Stimulated activated CD4-positive, alpha-beta T cell treated with anti-CD3 and anti-CD28 coated beads, Interleukin-15, amount 100 ng/mL, for 48 hours (primary cell): ENCODE measurements at regions not wholly inside any gene's neighbourhood (a gene's known extent, or its start where the extent isn't known, plus 50 kb on each side); places are given as distances from the start of the nearest gene placed in this dataset.

Source experiments
- DNase-seq, 2 donors: peaks; one replicate each; pipeline ENCODE4 v3.0.0-alpha.2; 2020; ENCODE audit warnings: low read depth in 2 of 2

DNA sequence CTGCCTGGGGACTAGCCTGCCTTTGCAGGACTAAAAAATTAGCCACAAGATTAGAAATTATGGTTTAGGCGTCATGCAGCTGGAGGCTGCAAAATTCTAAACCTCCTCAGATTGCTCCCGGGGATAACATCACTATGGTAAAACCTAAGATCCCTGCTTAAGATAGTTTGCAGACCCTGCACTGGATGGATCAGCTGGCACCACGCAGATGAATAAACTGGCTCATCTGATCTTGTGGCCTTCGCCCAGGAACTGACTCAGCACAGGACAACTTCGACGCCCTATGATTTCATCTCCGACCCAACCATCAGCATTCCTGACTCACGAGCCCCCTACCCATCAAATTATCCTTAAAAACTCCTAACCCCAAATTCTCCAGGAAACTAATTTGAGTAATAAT lies 482.4 kb downstream of the SPRY1 start:
- no peak for DNase-seq

DNA sequence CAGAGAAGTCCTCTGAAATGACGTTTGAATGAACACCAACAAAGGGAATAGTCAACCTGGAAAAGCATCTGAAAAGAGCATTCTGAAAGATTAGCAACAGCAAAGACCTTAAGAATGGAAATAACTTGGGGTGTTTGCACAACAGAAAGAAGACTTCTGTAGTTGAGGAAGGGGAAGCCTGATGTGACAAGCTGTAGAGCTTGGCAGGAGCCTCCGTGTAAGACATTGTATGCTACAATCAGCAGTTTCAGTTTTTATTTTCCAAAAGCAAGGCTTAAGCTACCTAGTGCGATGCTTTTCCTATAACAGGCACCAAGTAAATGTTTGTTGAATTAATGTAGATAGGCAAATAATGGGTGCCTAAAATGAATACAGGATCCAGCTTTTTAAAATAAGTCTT lies 484.0 kb downstream of the SPRY1 start:
- DNase-seq = no peak

DNA sequence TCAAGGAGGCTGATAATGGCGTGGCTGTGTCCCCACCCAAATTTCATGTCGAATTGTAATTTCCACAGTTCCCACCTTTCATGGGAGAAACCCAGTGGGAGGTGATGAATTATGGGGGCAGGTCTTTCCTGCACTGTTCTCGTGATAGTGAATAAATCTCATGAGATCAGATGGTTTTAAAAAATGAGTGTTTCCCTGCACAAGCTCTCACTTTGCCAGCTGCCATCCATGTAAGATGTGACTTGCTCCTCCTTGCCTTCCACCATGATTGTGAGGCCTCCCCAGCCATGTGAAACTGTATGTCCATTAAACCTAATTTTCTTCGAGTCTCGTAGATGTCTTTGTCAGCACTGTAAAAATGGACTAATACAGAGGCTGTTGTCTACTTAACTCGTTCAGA lies 488.3 kb downstream of the SPRY1 start:
- DNase-seq = no peak

DNA sequence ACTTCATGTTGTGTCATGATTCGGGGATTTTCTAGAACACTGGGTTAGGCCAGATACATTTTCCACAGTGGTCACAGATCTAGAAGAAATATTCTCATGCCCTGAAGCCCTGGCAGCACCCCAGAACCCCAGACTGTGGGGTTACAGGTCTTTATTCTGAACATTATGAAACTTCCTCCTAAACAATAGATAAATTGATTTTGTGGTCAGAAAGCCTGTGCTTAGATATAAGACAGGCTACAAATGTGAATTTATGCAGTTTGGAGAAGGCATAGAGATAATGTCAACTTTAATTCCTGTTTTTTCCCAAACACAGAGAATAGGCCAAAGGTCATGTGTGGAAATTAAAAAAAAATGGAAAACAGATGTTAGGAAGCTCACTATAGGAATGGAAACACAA lies 492.9 kb downstream of the SPRY1 start:
- no peak for DNase-seq

DNA sequence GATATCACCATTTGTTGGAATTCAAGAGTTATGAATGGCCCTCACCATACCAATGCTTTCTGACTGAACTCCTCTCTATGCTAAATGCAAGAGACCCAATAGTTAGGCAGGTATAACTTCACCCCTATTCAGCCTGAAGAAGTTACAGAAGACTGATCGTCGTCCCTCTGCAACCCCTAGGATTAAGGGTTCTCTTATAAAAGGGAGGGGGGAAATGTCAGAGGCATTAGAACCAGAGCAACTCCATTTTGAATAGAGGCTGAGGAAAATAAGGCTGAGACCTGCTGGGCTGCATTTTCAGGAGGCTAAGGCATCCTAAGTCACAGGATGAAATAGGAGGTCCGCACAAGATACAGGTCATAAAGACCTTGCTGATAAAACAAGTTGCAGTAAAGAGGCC lies 494.3 kb downstream of the SPRY1 start:
- DNase-seq = no peak

DNA sequence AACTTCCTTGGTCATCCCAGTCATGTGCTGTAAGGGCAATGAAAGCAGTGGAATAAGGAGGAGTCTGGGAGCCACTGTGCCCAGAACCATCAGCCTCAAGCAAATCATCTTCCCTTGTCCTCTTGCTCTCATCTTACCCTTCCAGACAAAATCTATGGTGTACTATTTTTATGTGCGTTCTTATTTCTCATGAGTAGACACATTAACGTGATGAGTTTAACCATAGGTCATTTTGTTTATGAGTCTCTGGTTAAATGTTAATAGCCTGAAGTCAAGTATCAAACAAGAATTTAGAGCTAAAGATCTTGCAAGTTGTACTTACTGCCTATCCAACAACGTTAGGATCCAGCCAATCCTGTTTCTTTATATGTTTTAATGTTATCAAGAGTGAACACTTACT lies 495.3 kb downstream of the SPRY1 start:
- no peak for DNase-seq

DNA sequence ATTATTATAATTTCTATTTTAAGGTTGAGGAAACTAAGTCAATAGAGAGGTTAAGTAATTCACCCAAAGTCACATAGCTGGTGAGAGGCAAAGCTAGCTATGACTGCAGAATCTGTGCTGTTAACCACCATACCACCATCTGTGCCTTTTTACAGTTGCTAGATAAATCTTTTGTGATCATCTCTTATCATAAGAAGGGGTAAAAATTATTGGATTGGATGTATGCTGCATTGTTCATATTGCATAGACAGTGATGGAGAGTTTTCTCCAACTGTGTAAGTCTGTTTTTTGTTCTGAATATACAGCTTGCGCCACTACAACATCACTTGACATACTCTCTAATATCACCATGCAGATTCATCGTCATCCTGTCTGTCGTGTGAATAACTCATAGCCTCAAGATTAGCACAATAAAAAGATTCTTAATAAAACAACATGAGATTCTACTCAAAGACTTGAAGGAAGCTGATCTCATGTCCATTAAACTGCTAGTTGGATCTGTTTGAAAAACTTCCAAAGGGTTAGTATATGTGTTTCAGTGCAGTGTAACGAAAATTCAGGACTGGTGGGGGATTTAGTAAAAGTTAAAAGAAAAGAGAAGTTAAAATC lies 495.9 kb downstream of the SPRY1 start:
- no peak for DNase-seq

DNA sequence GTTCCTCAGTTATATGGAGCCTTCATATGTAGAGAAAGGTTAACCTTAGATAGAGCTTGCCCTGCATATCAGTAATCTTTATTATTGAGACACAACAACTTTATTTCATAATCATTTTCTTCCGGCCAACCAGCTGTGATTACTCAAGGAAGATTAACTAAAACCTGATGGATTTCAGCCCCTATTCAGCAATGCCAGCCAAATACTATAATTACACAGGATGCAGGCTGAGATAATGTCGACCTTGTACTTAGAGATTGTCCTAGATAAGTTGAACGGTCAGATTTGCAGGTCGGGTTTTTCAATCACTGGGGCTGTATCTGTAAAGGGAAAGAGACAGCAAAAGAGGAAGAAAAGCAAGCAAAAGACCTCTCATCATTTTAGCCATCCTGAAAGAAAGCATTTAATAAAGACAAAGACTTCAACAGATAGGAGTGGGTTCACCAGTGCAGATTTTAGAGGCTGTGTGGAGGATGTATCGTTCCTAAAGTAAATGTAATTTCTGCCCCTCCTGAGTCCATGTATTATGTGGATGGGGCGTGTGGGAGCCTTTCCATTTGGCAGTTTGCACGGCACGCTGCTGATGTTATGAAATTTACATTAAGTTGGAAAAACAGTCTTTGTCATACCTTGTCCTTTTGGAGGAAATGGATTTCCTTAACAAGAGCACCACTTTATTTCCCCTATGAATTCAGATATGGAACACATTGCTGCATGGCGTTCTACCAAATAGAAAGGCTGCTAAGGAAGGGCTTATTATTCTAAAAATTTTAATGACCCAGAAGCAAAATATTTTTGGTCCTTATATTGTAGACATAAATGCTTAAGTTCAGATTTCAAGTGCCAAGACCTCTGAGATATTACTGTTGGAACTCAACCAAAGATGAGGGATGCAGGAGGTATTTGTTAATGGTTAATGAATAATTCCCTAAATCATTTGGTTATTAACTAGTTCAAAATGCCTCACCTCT lies 496.7 kb downstream of the SPRY1 start:
- DNase-seq = no peak

DNA sequence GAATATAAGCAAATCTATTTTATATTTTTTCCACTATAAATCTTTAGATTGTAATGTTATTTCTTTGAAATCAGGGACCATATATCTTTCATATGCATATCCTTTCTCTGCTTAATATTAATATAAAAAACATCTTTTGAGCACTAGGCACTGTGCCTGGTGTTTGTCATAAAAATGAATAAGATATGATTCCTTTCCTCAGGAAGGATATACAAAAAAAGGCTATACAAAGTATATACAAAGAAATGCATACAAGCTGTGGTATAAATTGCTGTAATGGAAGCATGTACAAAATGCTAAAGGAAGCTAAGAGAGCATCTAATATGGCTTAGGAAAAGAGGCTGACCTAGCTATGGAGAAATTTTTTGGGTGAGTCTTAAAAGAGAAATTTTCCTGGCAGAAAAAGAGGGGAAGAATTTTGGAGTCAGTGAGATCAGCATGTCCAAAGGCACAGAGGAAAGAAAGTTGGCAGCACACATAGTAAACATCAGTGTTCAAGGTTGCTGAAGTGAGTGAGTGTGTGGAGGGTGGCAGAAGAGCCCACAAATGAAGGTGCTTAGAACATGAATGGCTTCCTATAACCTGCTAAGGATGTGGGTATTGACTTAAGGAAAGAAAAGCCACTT lies 500.0 kb downstream of the SPRY1 start:
- no peak for DNase-seq

DNA sequence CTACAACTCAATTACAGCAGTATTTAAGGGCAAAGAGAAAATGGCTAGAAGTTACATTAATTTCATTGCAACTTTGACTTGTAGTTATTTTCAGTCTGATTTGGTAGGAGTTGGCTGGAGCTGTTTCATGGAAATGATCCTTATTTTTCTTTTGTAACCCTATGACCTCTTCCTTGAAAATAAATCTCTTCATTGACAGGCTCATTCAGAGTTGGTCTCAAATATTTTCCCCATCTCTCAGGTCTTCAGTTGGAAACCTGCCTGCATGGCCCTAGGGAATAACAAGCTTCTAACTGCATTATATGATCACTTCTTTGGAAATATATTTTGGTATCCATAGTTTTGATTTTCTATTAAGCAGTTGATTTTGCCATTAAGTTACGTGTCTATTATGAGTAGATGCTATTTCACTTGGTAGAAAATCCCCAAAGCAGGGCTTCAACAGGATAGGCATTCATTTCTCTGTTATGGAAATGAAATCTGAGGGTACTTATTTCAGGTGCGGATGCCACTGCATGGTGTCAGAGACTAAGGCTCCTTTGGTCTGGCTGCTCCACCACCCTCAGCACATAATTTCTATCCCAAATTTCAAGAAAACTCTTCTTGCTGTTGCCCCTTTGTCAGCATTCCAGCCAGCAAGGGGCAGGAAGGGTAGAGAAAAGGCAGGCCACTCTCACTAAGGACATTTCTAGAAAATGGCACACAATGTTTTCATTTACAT lies 502.5 kb downstream of the SPRY1 start:
- DNase-seq = no peak

DNA sequence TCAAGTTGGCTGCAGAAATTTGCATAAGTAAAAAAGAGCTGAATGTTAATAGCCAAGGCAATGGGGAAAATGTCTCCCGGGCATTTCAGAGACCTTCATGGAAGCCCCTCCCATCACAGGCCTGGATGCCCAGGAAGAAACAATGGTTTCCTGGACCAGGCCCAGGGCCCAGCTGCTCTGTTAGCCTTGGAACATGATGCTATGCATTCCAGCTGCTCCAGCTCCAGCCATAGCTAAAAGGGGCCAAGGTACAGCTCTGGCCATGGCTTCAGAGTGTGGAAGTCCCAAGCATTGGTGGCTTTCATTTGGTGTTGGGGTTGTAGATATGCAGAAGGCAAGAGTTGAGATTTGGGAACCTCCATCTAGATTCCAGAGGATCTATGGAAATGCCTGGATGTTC lies 508.3 kb downstream of the SPRY1 start:
- no peak for DNase-seq

DNA sequence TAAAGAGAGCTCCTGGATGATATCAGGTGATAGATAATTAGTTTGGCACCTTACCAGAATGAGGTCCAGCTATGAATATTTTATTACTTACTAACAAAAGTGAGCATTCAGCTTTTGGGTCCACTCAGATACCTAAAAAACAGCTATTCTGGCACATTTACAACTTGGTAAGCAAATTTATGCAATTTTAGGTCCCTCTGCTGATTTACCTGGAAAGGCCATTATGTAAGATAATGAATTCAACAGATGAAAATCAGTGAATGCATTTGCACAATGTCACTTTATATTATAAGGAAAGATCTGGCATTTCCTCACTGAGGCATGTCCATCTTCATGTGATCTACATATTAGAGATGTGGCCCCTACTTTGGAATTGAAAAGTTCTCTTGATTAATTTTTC lies 517.0 kb downstream of the SPRY1 start:
- no peak for DNase-seq

DNA sequence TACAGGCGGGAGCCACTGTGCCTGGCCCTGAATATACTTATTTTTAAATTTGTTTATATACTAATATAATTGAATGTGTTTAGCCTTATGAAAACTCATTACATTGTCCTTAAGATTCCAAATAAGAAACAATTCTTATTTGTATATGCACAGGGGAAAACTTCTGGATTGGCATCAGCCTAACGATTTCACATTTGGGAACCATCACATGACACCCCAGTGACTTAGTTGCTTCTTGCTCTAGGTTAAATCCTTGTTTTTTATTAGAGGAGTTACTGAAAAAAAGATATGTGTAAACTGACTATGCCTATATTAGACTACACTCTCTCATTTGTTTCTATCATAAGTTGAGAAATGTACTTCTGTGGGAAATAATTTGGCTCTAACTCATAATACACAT lies 520.2 kb downstream of the SPRY1 start:
- DNase-seq = no peak

DNA sequence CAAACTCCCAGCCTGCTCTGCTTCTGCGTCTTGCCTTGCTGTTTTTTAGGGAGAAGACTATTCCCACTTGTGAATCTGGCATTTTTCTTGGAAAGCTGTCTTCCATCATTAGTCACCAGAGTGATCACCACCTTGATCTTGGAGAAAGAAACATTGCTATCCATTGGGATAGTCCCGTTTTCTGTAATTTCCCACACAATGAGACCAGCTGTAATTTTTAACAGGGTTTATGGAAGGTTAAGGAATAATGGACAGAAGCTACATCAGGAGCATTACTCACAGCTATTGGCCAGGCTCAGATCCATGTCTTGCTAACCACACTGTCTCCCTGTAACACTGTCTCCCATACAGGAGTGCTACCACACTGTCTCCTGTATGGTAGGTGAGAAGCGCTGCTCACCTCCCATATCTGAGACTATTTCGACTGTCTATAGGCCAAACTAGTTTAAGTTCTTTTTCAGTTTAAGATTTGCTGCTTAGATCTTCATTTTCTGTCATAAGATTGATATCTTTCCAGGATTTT lies 523.0 kb downstream of the SPRY1 start:
- no peak for DNase-seq

DNA sequence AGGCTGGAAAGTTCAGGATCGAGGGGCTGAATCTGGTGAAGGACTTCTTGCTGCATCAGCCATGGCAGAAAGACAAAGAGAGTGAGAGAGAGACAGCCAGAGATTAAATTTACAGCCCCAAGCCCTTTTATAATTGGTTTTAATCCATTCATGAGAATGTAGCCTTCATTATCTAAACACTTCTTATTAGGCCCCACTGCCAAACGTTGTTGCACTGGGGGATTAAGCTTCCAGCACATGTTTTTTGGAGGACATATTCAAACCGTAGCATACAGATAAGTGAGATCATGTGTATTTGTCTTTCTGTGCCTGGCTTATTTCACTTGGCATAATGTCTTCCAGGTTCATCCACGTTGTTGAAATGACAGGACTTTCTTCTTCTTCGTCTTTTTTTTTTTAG lies 524.7 kb downstream of the SPRY1 start:
- no peak for DNase-seq

DNA sequence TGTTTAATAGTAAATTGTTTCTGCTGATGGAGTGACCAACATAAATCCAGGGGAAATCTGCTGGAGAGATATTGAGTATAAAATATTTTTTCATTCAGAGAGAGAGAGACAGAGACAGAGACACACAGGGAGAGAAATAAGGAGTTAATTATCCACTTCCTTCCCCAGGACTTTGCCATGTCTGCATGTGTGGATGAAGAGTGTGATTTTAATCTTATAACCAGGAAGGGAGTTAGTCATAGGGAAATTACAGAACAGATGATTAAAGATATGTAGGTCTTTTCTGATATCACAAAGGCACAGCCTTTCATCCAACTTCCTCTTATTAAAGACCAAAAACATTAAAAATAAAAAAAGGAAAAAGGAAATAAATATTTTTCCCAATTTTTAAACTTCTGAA lies 526.3 kb downstream of the SPRY1 start:
- no peak for DNase-seq

DNA sequence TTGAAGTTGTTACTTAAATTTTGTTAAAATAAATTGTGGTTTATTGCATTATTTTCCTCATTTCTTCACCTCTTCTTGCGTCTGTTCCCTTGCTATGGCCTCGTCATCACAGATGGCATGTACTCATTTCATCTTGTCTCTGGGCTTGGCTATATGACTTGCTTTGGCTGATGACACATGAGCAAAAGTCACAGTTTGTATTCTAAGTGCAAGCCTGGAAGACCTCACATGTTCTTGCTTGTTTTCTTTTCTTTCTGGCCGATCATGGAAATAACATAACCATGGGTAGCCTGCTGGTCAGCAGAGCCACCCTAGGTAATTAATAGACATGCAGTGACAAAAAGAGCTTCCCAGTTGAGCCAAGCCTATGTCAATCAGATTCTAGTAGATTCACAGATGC lies 527.9 kb downstream of the SPRY1 start:
- DNase-seq = no peak

DNA sequence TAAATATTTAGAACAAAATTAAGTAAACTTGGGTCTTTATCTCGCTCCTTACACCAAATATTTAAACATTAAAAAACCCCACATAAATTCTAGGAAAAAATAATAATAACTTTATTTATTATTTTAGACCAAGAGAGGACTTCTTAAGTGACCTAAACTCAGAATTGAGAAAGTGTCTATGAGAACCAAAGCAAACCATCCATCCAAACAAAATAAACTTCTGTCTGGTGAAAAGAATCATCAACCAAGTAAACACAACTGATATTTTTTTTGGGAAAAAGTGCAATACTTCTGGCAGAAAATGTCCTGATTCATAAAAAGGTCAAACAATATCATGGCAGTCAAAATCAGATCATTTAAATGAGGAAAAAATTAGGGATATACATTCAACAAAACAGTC lies 533.0 kb downstream of the SPRY1 start:
- no peak for DNase-seq

DNA sequence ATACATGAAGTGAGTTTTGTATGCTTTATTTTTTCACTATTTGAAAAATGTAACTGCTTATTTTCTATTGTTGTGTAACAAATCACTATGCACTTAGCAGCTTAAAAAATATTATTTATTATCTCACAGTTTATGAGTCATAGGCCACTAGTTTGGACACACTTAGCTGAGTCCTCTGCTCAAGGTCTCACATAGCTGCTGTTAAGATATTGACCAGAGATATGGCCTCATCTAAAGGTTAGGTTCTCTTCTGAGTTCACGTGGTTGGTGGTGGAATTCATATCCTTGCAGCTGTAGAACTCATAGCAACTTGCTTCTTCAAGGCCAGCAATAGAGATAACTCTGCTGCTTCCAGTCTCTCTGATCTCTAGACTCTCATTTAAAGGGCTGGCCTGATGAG lies 534.4 kb downstream of the SPRY1 start:
- no peak for DNase-seq

DNA sequence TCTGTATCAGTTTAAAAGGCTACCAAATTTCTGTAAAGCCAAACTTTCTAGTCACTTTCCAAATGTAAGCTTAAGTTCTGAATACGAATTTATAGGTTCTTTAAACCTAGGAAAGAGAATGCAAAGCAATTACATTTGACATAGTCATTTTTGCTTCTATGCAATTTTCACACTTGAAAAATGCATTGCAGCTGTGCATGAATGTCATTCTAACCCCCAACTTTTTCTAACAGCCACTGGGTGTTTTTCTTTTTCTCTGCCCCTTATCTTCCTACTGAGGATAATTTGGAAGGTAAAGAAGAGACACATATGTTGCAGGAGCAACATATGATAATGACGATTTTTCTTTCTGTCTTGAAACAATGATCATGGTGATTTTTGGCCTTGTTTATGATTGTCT lies 537.5 kb downstream of the SPRY1 start:
- no peak for DNase-seq

DNA sequence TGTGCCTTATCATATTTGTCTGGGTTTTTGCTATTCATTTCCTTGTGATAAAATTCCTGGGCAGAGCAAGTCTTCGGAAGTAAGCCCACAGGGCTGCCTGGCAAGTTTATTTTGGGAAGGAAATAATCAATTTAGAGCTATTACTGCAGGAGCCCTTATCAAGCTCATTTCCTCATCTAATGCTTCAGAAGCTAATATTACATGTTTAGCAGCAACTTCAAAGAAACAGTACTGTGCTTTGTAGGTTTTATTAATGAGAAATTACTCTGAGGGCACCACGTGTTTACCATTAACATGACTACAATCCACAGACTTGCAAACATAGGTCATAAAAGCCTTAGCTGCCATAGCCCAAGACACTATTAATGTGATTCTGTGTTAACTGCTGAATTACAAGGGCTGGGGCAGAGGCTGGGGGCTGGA lies 540.0 kb downstream of the SPRY1 start:
- no peak for DNase-seq

DNA sequence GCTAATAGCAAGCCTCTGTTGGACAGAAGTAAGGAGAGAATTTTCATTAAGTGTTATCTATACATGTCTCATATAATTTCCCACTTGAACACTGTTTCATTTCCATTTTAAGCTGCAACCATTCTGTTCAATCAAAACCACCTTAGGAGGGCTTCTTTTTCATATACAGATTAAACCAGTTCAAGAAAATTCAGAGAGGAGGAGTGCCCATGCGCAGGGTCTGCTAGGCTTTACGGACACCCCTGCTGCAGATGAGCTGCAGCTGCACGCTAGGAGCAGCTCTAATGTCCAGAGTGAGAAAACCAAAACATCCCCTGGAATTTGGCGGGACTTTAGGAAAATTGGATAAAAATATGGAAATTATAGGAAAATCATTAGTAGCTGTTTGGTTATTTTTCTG lies 541.0 kb downstream of the SPRY1 start:
- DNase-seq = no peak
